ENCODE measurements at regions not wholly inside any gene's neighbourhood (a gene's known extent, or its start where the extent isn't known, plus 50 kb on each side); places are given as distances from the start of the nearest gene placed in this dataset.

DNA sequence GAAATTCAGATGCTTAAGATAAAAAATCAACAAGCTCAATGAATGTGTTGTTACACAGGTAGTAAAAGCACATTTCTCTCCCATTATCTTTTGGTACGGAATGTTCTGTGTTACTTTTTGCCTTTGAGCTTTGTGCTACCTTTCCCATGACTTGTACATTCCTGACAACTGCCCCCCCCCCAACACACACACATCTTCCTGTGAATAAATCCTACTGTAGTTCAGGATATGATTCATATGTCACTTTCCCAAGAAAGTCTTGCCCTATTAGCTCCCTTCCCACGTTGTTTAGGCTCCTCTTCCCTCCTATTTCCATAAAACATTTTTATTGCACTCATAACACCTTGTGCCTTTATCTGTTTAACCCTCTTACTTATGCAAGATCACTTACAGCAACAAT lies 442.6 kb upstream of the LRATD1 start:
- Histone ChIP-seq H3K27ac (ENCODE audit: low read length) (no peak overlapping the region), H3K36me3 (ENCODE audit: control insufficient read depth in 2 of 2, extremely low read depth in 1 of 2, insufficient read depth in 1 of 2, low read length in 1 of 2) (no peaks in the 10 kb centered on the region), H3K27me3 (replicated peaks in 1 of 2; ENCODE audit: control insufficient read depth in 2 of 2, extremely low read depth in 1 of 2, insufficient read depth in 2 of 2, low read length in 1 of 2) (no peaks in the 10 kb centered on the region), H3K4me3 (ENCODE audit: control insufficient read depth in 1 of 2, extremely low read depth in 1 of 2, low read length in 1 of 2) (no peak overlapping the region), H3K4me1 (ENCODE audit: control insufficient read depth in 1 of 2, extremely low read depth in 1 of 2, insufficient read depth in 2 of 2, low read length in 2 of 2) (no peaks in the 10 kb centered on the region), H3K9me3 (no peaks in the 10 kb centered on the region)
- no peak overlapping the region for H3K27ac Mint-ChIP-seq
- peaks cover 5 to 9% (median 9%) of the 10 kb centered on the region in 3 donors for H3K9me3 Mint-ChIP-seq
- no peaks in the 10 kb centered on the region for H3K36me3 Mint-ChIP-seq
- no peaks in the 10 kb centered on the region for H3K27me3 Mint-ChIP-seq
- no peaks in the 10 kb centered on the region for H3K4me1 Mint-ChIP-seq
- CTCF ChIA-PET, result no interaction called here
- DNase-seq (no peak), ATAC-seq (replicated peaks in 1 of 4) (no peak)
- H3K4me3 Mint-ChIP-seq, result no peak overlapping the region
- 17% methylated on average over 1 of the region's 2 CpGs for WGBS (ENCODE audit: insufficient coverage)
- POLR2A ChIA-PET, result interaction anchor here in 1 of 2 donors (0.6 kb wide), 1 partner anchor 21 kb away, joined by 8 read pairs; no protein-coding TSS in a partner anchor

DNA sequence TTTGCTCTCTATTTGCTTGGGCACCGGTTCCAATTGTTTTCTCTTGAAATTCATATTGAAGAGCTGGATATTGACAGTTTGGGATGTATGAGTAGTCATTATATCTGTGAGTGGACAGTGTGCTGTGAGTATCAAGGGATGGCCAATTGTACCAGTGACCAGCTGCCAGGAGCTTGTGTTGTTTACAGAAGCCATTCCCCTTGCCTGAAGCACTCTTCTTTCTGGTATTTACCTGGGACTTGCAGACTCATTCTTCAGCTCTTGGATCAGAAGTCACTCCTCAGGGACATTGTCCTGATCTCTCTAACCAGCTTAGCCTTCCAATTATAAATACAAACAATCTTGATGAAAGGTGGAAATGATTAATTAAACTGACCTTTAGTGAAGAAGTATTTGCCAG lies 438.3 kb upstream of the LRATD1 start:
- no peaks in the 10 kb centered on the region for H3K36me3 ChIP-seq (ENCODE audit: control insufficient read depth in 2 of 2, extremely low read depth in 1 of 2, insufficient read depth in 1 of 2, low read length in 1 of 2)
- no peaks in the 10 kb centered on the region for H3K4me1 ChIP-seq (ENCODE audit: control insufficient read depth in 1 of 2, extremely low read depth in 1 of 2, insufficient read depth in 2 of 2, low read length in 2 of 2)
- POLR2A ChIA-PET, result no interaction called here
- Mint-ChIP-seq H3K36me3 (no peaks in the 10 kb centered on the region), H3K27ac (no peak overlapping the region), H3K9me3 (peaks cover 6 to 9% (median 8%) of the 10 kb centered on the region in 3 donors), H3K4me3 (no peak overlapping the region), H3K4me1 (no peaks in the 10 kb centered on the region), H3K27me3 (no peaks in the 10 kb centered on the region)
- CTCF ChIA-PET, result no interaction called here
- DNase-seq, result no peak
- no peak overlapping the region for H3K4me3 ChIP-seq (ENCODE audit: control insufficient read depth in 1 of 2, extremely low read depth in 1 of 2, low read length in 1 of 2)
- WGBS (ENCODE audit: insufficient coverage), result no CpG with 5 or more reads among the region's 1 CpG
- no peak overlapping the region for H3K27ac ChIP-seq (ENCODE audit: low read length)
- no peaks in the 10 kb centered on the region for H3K9me3 ChIP-seq
- no peak for ATAC-seq (replicated peaks in 1 of 4)
- no peaks in the 10 kb centered on the region for H3K27me3 ChIP-seq (replicated peaks in 1 of 2; ENCODE audit: control insufficient read depth in 2 of 2, extremely low read depth in 1 of 2, insufficient read depth in 2 of 2, low read length in 1 of 2)

DNA sequence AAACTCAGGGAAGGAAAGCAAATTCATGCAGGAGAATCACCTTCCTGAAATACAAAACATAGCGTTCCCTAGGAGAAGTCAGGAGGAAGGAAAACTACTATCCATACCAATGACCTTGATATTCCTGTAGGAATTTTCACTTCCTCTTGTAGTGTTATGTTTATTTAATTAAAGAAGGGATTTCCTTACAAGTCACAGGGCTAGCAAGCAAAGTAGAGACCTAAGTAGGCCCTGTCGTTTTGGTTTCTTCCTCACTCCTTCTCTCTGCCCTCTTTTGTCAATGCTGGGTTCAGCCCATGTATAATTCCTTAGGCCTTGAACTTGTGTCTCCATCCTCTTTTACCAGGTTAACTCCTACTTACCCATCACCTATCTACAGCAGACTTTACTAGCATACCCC lies 435.2 kb upstream of the LRATD1 start:
- no peaks in the 10 kb centered on the region for H3K27me3 ChIP-seq (replicated peaks in 1 of 2; ENCODE audit: control insufficient read depth in 2 of 2, extremely low read depth in 1 of 2, insufficient read depth in 2 of 2, low read length in 1 of 2)
- Mint-ChIP-seq H3K27ac (no peak overlapping the region), H3K4me1 (no peaks in the 10 kb centered on the region), H3K4me3 (no peak overlapping the region), H3K27me3 (no peaks in the 10 kb centered on the region), H3K9me3 (peaks cover 3 to 8% (median 6%) of the 10 kb centered on the region in 3 donors), H3K36me3 (no peaks in the 10 kb centered on the region)
- ATAC-seq (replicated peaks in 1 of 4), result no peak
- ChIA-PET POLR2A (interaction anchor here in 1 of 2 donors (0.7 kb wide), 1 partner anchor 1331 kb away, joined by 3 read pairs; no protein-coding TSS in a partner anchor), CTCF (no interaction called here)
- H3K9me3 ChIP-seq, result no peaks in the 10 kb centered on the region
- WGBS (ENCODE audit: insufficient coverage), result no CpG with 5 or more reads among the region's 2 CpGs
- no peaks in the 10 kb centered on the region for H3K4me1 ChIP-seq (ENCODE audit: control insufficient read depth in 1 of 2, extremely low read depth in 1 of 2, insufficient read depth in 2 of 2, low read length in 2 of 2)
- no peak overlapping the region for H3K27ac ChIP-seq (ENCODE audit: low read length)
- no peaks in the 10 kb centered on the region for H3K36me3 ChIP-seq (ENCODE audit: control insufficient read depth in 2 of 2, extremely low read depth in 1 of 2, insufficient read depth in 1 of 2, low read length in 1 of 2)
- DNase-seq, result no peak
- H3K4me3 ChIP-seq (ENCODE audit: control insufficient read depth in 1 of 2, extremely low read depth in 1 of 2, low read length in 1 of 2), result no peak overlapping the region

DNA sequence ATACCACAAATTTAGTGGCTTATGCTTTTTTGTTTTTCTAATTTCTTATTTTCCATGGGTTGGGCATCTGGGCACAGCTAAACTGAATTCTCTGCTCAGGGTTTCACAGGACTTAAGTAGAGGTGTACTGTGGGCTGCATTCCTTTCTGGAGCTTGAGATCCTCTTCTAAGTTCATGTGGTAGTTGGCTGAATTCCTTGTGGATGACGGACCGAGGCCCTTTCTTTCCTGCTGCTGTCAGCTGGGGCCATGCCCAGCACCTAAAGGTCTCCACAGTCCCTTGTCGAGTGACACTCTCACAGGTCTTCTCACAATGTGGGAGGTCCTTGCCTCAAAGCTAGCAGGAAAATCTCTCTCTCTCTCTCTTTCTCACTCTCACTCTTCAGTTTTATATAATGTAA lies 433.5 kb upstream of the LRATD1 start:
- ATAC-seq (replicated peaks in 1 of 4) (no peak), DNase-seq (no peak)
- Mint-ChIP-seq H3K36me3 (no peaks in the 10 kb centered on the region), H3K27ac (no peak overlapping the region), H3K9me3 (peaks cover 3 to 8% (median 8%) of the 10 kb centered on the region in 3 donors), H3K27me3 (no peaks in the 10 kb centered on the region), H3K4me1 (no peaks in the 10 kb centered on the region), H3K4me3 (no peak overlapping the region)
- CTCF ChIA-PET, result interaction anchor here in 1 of 2 donors (0.6 kb wide), 1 partner anchor 52 kb away, joined by 3 read pairs; no protein-coding TSS in a partner anchor
- POLR2A ChIA-PET, result no interaction called here
- 80% methylated on average over 1 of the region's 3 CpGs for WGBS (ENCODE audit: insufficient coverage)
- H3K4me1 ChIP-seq (ENCODE audit: control insufficient read depth in 1 of 2, extremely low read depth in 1 of 2, insufficient read depth in 2 of 2, low read length in 2 of 2), result no peaks in the 10 kb centered on the region
- no peak overlapping the region for H3K27ac ChIP-seq (ENCODE audit: low read length)
- H3K9me3 ChIP-seq, result no peaks in the 10 kb centered on the region
- no peaks in the 10 kb centered on the region for H3K27me3 ChIP-seq (replicated peaks in 1 of 2; ENCODE audit: control insufficient read depth in 2 of 2, extremely low read depth in 1 of 2, insufficient read depth in 2 of 2, low read length in 1 of 2)
- H3K4me3 ChIP-seq (ENCODE audit: control insufficient read depth in 1 of 2, extremely low read depth in 1 of 2, low read length in 1 of 2), result no peak overlapping the region
- H3K36me3 ChIP-seq (ENCODE audit: control insufficient read depth in 2 of 2, extremely low read depth in 1 of 2, insufficient read depth in 1 of 2, low read length in 1 of 2), result no peaks in the 10 kb centered on the region

DNA sequence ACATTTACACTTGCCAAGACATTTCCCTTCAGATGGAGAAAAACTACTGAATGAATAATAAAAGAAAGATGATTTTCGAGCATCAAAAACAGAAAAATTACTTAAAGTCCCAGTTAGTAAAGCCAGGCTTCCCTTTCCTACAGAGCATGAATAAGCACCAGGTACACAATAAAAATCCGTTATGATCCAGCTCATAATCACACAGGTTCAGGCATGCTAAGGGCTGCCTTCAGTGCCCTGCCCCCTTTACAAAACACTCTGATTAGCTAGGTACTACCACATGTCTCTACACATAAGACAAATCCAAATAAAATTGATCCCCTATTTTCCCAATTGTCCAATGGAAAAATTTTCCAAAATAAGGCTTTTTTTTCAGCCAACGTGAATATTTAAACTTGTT lies 413.2 kb upstream of the LRATD1 start:
- ATAC-seq (replicated peaks in 1 of 4) (no peak), DNase-seq (no peak)
- no peak overlapping the region for H3K27ac ChIP-seq (ENCODE audit: low read length)
- Mint-ChIP-seq H3K4me3 (no peak overlapping the region), H3K9me3 (peaks cover 0 to 3% (median 2%) of the 10 kb centered on the region in 3 donors), H3K4me1 (no peaks in the 10 kb centered on the region), H3K27me3 (no peaks in the 10 kb centered on the region), H3K36me3 (no peaks in the 10 kb centered on the region), H3K27ac (no peak overlapping the region)
- H3K36me3 ChIP-seq (ENCODE audit: control insufficient read depth in 2 of 2, extremely low read depth in 1 of 2, insufficient read depth in 1 of 2, low read length in 1 of 2), result no peaks in the 10 kb centered on the region
- no peaks in the 10 kb centered on the region for H3K27me3 ChIP-seq (replicated peaks in 1 of 2; ENCODE audit: control insufficient read depth in 2 of 2, extremely low read depth in 1 of 2, insufficient read depth in 2 of 2, low read length in 1 of 2)
- no peaks in the 10 kb centered on the region for H3K9me3 ChIP-seq
- ChIA-PET CTCF (no interaction called here), POLR2A (no interaction called here)
- WGBS (ENCODE audit: insufficient coverage), result 58% methylated on average over 2 of the region's 3 CpGs
- no peaks in the 10 kb centered on the region for H3K4me1 ChIP-seq (ENCODE audit: control insufficient read depth in 1 of 2, extremely low read depth in 1 of 2, insufficient read depth in 2 of 2, low read length in 2 of 2)
- H3K4me3 ChIP-seq (ENCODE audit: control insufficient read depth in 1 of 2, extremely low read depth in 1 of 2, low read length in 1 of 2), result no peak overlapping the region

DNA sequence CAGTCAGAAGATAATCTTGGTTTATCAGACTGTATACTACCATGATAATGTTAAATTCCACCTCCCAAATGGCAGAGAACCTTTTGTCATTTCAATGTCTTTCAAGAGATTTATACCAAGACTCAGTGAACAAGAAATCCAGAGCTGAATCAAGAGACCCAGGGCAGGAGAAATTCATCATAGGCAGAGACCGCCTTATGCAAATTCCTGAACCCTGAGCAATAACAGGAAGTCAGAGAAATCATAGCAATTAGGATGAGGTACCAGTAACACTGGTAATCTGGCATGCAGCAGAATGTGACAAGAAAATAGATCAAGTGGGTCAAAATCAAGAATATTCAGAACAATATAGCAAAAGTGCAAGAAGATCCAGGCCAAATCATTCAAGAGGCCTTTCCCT lies 412.4 kb upstream of the LRATD1 start:
- CTCF ChIA-PET, result no interaction called here
- peaks cover 0 to 3% (median 2%) of the 10 kb centered on the region in 3 donors for H3K9me3 Mint-ChIP-seq

DNA sequence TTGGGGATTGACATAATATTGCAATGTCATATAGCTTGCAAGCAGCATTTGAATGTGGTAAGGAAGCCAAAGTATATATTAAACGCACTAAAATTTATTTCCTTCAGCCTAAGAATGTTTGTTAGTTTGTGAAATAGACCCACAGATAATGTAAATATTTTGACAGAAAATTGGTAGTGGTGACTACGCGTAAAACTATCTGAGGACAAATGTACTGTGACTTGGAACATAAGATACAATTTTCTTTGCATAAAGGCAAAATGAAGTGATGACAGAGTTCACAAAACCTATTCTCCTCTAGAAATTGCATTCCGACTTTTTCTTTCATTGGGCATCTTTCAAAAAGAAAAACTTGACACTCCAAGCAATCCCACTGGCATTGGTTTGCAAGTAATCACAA lies 411.1 kb upstream of the LRATD1 start:
- Mint-ChIP-seq H3K27ac (no peak overlapping the region), H3K27me3 (no peaks in the 10 kb centered on the region), H3K4me1 (no peaks in the 10 kb centered on the region), H3K9me3 (peaks cover 2 to 6% (median 3%) of the 10 kb centered on the region in 3 donors), H3K36me3 (no peaks in the 10 kb centered on the region), H3K4me3 (no peak overlapping the region)
- no peaks in the 10 kb centered on the region for H3K4me1 ChIP-seq (ENCODE audit: control insufficient read depth in 1 of 2, extremely low read depth in 1 of 2, insufficient read depth in 2 of 2, low read length in 2 of 2)
- H3K27me3 ChIP-seq (replicated peaks in 1 of 2; ENCODE audit: control insufficient read depth in 2 of 2, extremely low read depth in 1 of 2, insufficient read depth in 2 of 2, low read length in 1 of 2), result no peaks in the 10 kb centered on the region
- no peak for ATAC-seq (replicated peaks in 1 of 4)
- ChIA-PET CTCF (no interaction called here), POLR2A (no interaction called here)
- H3K4me3 ChIP-seq (ENCODE audit: control insufficient read depth in 1 of 2, extremely low read depth in 1 of 2, low read length in 1 of 2), result no peak overlapping the region
- 86% methylated on average over 1 of the region's 4 CpGs for WGBS (ENCODE audit: insufficient coverage)
- H3K27ac ChIP-seq (ENCODE audit: low read length), result no peak overlapping the region
- no peaks in the 10 kb centered on the region for H3K36me3 ChIP-seq (ENCODE audit: control insufficient read depth in 2 of 2, extremely low read depth in 1 of 2, insufficient read depth in 1 of 2, low read length in 1 of 2)
- no peak for DNase-seq
- H3K9me3 ChIP-seq, result no peaks in the 10 kb centered on the region

More for the DNA sequence above, 412.4 kb upstream of the LRATD1 start:
- no peak overlapping the region for H3K4me3 ChIP-seq (ENCODE audit: control insufficient read depth in 1 of 2, extremely low read depth in 1 of 2, low read length in 1 of 2)
- H3K27me3 ChIP-seq (replicated peaks in 1 of 2; ENCODE audit: control insufficient read depth in 2 of 2, extremely low read depth in 1 of 2, insufficient read depth in 2 of 2, low read length in 1 of 2), result no peaks in the 10 kb centered on the region
- no peaks in the 10 kb centered on the region for H3K4me1 ChIP-seq (ENCODE audit: control insufficient read depth in 1 of 2, extremely low read depth in 1 of 2, insufficient read depth in 2 of 2, low read length in 2 of 2)
- DNase-seq (no peak), ATAC-seq (replicated peaks in 1 of 4) (no peak)
- Mint-ChIP-seq H3K27ac (no peak overlapping the region), H3K4me1 (no peaks in the 10 kb centered on the region), H3K36me3 (no peaks in the 10 kb centered on the region), H3K4me3 (no peak overlapping the region), H3K27me3 (no peaks in the 10 kb centered on the region)
- no peak overlapping the region for H3K27ac ChIP-seq (ENCODE audit: low read length)
- POLR2A ChIA-PET, result no interaction called here
- no peaks in the 10 kb centered on the region for H3K9me3 ChIP-seq
- 78% methylated on average over 1 of the region's 1 CpG for WGBS (ENCODE audit: insufficient coverage)
- no peaks in the 10 kb centered on the region for H3K36me3 ChIP-seq (ENCODE audit: control insufficient read depth in 2 of 2, extremely low read depth in 1 of 2, insufficient read depth in 1 of 2, low read length in 1 of 2)

All from T-cell (primary cell).